SK-N-SH (cell line): ENCODE measurements at regions not wholly inside any gene's neighbourhood (a gene's known extent, or its start where the extent isn't known, plus 50 kb on each side); places are given as distances from the start of the nearest gene placed in this dataset.

Experiments used
- RXRA ChIP-seq: IDR thresholded peaks from 2 replicates; pipeline ENCODE4 v1.4.0; 2012; ENCODE audit warnings: low read depth, mild to moderate bottlenecking, borderline replicate concordance
- TF ChIP-seq, protein P1 (sequence below): fragments of 200-600 bp; sonication (generic); IDR thresholded peaks from 2 replicates; pipeline ENCODE4 v1.6.1; 2017; ENCODE audit warnings: antibody characterized with exemption, mild to moderate bottlenecking, moderate library complexity

DNA sequence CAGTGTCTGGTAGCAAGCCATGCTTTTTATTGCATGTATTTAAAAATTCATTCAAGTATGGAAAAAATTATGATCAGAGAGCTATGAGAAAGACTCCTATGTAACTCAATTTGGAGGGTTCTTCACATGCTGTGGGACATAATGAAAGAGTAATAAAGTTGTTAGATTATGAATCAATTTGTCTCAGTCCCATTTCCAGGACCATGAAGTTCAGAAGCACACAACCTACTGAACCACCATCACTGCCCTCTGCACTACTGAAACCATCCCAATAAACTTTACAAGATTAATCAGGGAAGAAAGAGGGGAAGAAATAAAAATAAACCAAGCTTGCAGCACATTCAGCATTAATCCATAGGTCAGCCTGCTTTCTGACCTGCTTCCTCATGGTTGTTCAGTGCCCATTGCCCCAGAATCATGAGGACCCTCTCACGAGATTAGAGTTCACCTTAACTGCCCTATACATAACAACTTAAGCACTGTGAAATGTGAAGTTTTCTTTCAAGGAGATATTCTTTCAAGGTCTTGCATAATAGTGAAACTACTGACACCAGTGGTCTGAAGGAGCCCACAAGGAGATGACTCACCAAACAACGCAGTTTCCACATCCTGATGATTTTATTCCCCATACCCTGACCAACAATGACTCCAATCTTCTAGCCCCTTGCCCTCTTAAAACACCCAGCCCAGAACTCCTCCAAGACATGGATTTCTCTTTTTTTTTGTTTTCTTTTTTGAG is 171.5 kb upstream of the ADCY1 start:
- TF ChIP-seq, protein P1, sequence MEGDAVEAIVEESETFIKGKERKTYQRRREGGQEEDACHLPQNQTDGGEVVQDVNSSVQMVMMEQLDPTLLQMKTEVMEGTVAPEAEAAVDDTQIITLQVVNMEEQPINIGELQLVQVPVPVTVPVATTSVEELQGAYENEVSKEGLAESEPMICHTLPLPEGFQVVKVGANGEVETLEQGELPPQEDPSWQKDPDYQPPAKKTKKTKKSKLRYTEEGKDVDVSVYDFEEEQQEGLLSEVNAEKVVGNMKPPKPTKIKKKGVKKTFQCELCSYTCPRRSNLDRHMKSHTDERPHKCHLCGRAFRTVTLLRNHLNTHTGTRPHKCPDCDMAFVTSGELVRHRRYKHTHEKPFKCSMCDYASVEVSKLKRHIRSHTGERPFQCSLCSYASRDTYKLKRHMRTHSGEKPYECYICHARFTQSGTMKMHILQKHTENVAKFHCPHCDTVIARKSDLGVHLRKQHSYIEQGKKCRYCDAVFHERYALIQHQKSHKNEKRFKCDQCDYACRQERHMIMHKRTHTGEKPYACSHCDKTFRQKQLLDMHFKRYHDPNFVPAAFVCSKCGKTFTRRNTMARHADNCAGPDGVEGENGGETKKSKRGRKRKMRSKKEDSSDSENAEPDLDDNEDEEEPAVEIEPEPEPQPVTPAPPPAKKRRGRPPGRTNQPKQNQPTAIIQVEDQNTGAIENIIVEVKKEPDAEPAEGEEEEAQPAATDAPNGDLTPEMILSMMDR: no peak
- no peak for TF ChIP-seq RXRA
